ENCODE measurements at regions not wholly inside any gene's neighbourhood (a gene's known extent, or its start where the extent isn't known, plus 50 kb on each side); places are given as distances from the start of the nearest gene placed in this dataset.
"Not testable (repeated sequence)": the region's sequence is repeated elsewhere in the genome, so short reads cannot be mapped to it uniquely, and the experiment has no call there.

- H3K4me3 ChIP-seq (ENCODE audit: low read depth, low read length); H3K27me3 ChIP-seq (ENCODE audit: control insufficient read depth, insufficient read depth, low read length); POLR2A ChIA-PET; H3K27ac ChIP-seq (ENCODE audit: low read depth, low read length); DNase-seq (ENCODE audit: low read depth, low spot score); H3K9me3 ChIP-seq (ENCODE audit: control insufficient read depth, insufficient read depth, low read length); CTCF ChIA-PET: not testable (repeated sequence)
Measured at GRCh38 chr16:34001184-34001583, 541.8 kb downstream of the TP53TG3F start.

- CTCF ChIA-PET; H3K27me3 ChIP-seq (ENCODE audit: control insufficient read depth, insufficient read depth, low read length); H3K27ac ChIP-seq (ENCODE audit: low read depth, low read length); DNase-seq (ENCODE audit: low read depth, low spot score); H3K9me3 ChIP-seq (ENCODE audit: control insufficient read depth, insufficient read depth, low read length); H3K4me3 ChIP-seq (ENCODE audit: low read depth, low read length); POLR2A ChIA-PET: not testable (repeated sequence)
Measured at GRCh38 chr16:34001961-34002360, 542.5 kb downstream of the TP53TG3F start.

- DNase-seq (ENCODE audit: low read depth, low spot score); H3K27me3 ChIP-seq (ENCODE audit: control insufficient read depth, insufficient read depth, low read length); POLR2A ChIA-PET; H3K27ac ChIP-seq (ENCODE audit: low read depth, low read length); H3K4me3 ChIP-seq (ENCODE audit: low read depth, low read length); CTCF ChIA-PET: not testable (repeated sequence)
- H3K9me3 ChIP-seq (ENCODE audit: control insufficient read depth, insufficient read depth, low read length), result peaks cover 17% of the 10 kb centered on the region
Measured at GRCh38 chr16:34014841-34015820, 555.7 kb downstream of the TP53TG3F start.

GRCh38 chr16:34018277-34018676 lies 558.9 kb downstream of the TP53TG3F start:
- peaks cover 17% of the 10 kb centered on the region for H3K9me3 ChIP-seq (ENCODE audit: control insufficient read depth, insufficient read depth, low read length)
- POLR2A ChIA-PET; CTCF ChIA-PET; H3K4me3 ChIP-seq (ENCODE audit: low read depth, low read length); H3K27me3 ChIP-seq (ENCODE audit: control insufficient read depth, insufficient read depth, low read length); DNase-seq (ENCODE audit: low read depth, low spot score); H3K27ac ChIP-seq (ENCODE audit: low read depth, low read length): not testable (repeated sequence)

- Histone ChIP-seq H3K27me3 (ENCODE audit: control insufficient read depth, insufficient read depth, low read length) (no peaks in the 10 kb centered on the region), H3K4me3 (ENCODE audit: low read depth, low read length) (no peak overlapping the region), H3K9me3 (ENCODE audit: control insufficient read depth, insufficient read depth, low read length) (peaks cover 21% of the 10 kb centered on the region), H3K27ac (ENCODE audit: low read depth, low read length) (no peak overlapping the region)
- ChIA-PET POLR2A (no interaction called here), CTCF (no interaction called here)
- no peak for TF ChIP-seq CTCF (IDR thresholded peaks at IDR 0.05; ENCODE audit: low read depth, low read length)
- no peak for DNase-seq (ENCODE audit: low read depth, low spot score)
Measured at GRCh38 chr16:34050787-34051320, 591.4 kb downstream of the TP53TG3F start.

GRCh38 chr16:34054137-34054536 lies 594.7 kb downstream of the TP53TG3F start:
- ChIA-PET POLR2A (no interaction called here), CTCF (no interaction called here)
- H3K4me3 ChIP-seq (ENCODE audit: low read depth, low read length), result no peak overlapping the region
- no peaks in the 10 kb centered on the region for H3K27me3 ChIP-seq (ENCODE audit: control insufficient read depth, insufficient read depth, low read length)
- H3K27ac ChIP-seq (ENCODE audit: low read depth, low read length), result no peak overlapping the region
- H3K9me3 ChIP-seq (ENCODE audit: control insufficient read depth, insufficient read depth, low read length), result peaks cover 21% of the 10 kb centered on the region
- no peak for TF ChIP-seq CTCF (IDR thresholded peaks at IDR 0.05; ENCODE audit: low read depth, low read length)
- no peak for DNase-seq (ENCODE audit: low read depth, low spot score)

GRCh38 chr16:34054969-34055368 lies 595.6 kb downstream of the TP53TG3F start:
- no peaks in the 10 kb centered on the region for H3K27me3 ChIP-seq (ENCODE audit: control insufficient read depth, insufficient read depth, low read length)
- TF ChIP-seq CTCF (IDR thresholded peaks at IDR 0.05; ENCODE audit: low read depth, low read length), result no peak
- no peak for DNase-seq (ENCODE audit: low read depth, low spot score)
- CTCF ChIA-PET, result no interaction called here
- POLR2A ChIA-PET, result no interaction called here
- H3K27ac ChIP-seq (ENCODE audit: low read depth, low read length), result no peak overlapping the region
- peaks cover 23% of the 10 kb centered on the region for H3K9me3 ChIP-seq (ENCODE audit: control insufficient read depth, insufficient read depth, low read length)
- no peak overlapping the region for H3K4me3 ChIP-seq (ENCODE audit: low read depth, low read length)

- H3K27me3 ChIP-seq (ENCODE audit: control insufficient read depth, insufficient read depth, low read length); H3K27ac ChIP-seq (ENCODE audit: low read depth, low read length); POLR2A ChIA-PET; H3K4me3 ChIP-seq (ENCODE audit: low read depth, low read length); CTCF ChIA-PET; DNase-seq (ENCODE audit: low read depth, low spot score): not testable (repeated sequence)
- peaks cover 47% of the 10 kb centered on the region for H3K9me3 ChIP-seq (ENCODE audit: control insufficient read depth, insufficient read depth, low read length)
Measured at GRCh38 chr16:34062620-34063253, 603.3 kb downstream of the TP53TG3F start.

GRCh38 chr16:34063498-34064157 lies 604.2 kb downstream of the TP53TG3F start:
- peaks cover 47% of the 10 kb centered on the region for H3K9me3 ChIP-seq (ENCODE audit: control insufficient read depth, insufficient read depth, low read length)
- POLR2A ChIA-PET; H3K27me3 ChIP-seq (ENCODE audit: control insufficient read depth, insufficient read depth, low read length); H3K4me3 ChIP-seq (ENCODE audit: low read depth, low read length); DNase-seq (ENCODE audit: low read depth, low spot score); CTCF ChIA-PET; H3K27ac ChIP-seq (ENCODE audit: low read depth, low read length): not testable (repeated sequence)

Data from AG04450 (cell line).